ENCODE measurements at regions not wholly inside any gene's neighbourhood (a gene's known extent, or its start where the extent isn't known, plus 50 kb on each side); places are given as distances from the start of the nearest gene placed in this dataset.

DNA sequence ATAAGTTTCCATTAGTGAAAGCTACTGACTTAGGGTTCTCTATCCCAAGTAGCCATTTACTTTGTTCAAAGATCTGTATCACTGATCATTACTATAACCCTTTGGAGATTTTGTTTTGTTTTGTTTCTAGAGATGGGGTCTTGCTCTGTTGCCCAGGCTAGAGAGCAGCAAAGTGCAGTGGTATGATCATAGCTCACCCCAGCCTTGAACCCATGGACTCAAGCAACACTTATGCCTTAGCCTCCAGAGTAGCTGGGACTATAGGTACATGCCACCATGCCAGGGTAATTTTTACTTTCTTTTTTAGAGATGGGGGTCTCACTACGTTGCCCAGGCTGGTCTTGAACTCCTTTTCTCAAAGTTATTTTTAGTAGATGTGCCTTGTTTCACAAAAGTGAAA lies 154.7 kb downstream of the KCNJ2 start (continued):
- TF ChIP-seq HDAC2 (IDR thresholded peaks at IDR 0.05; ENCODE audit: borderline replicate concordance in 1 of 2, low read depth in 2 of 2, low read length in 2 of 2) (no peak), TAF7 (optimal IDR thresholded peaks at IDR 0.05; ENCODE audit: borderline replicate concordance, low read depth, low read length) (no peak), FOSL1 (IDR thresholded peaks at IDR 0.05; ENCODE audit: insufficient read depth, low read depth, low read length) (no peak), SIRT6 (IDR thresholded peaks at IDR 0.05; ENCODE audit: low read length) (no peak), SIN3A (conservative IDR thresholded peaks at IDR 0.05 in 1 of 2, IDR thresholded peaks at IDR 0.05 in 1 of 2; ENCODE audit: low read depth in 1 of 2, low read length in 2 of 2) (no peak), TCF12 (IDR thresholded peaks at IDR 0.05; ENCODE audit: low read depth, low read length) (no peak)
